ENCODE measurements at regions not wholly inside any gene's neighbourhood (a gene's known extent, or its start where the extent isn't known, plus 50 kb on each side); places are given as distances from the start of the nearest gene placed in this dataset.

DNA sequence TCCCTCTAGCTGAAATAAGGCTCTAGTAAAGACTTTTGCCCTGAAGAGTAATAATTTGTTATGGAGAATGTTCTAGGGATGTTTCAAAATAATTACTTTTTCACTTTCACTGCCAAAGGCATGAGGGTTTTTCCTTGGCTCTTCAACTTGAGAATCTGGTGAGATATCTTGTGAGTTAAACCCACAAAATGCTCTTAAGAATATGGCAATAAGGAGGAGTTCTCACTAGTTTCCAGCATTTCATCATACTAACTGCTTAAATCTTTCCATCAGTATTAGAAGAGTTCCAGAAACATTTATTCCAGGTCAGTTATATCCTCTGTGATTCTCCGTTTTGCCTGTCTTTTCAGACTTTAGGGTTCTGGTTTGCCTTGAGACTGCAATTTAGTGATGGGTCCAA lies 785.6 kb upstream of the GJE1 start:
- TF ChIP-seq, protein P1, sequence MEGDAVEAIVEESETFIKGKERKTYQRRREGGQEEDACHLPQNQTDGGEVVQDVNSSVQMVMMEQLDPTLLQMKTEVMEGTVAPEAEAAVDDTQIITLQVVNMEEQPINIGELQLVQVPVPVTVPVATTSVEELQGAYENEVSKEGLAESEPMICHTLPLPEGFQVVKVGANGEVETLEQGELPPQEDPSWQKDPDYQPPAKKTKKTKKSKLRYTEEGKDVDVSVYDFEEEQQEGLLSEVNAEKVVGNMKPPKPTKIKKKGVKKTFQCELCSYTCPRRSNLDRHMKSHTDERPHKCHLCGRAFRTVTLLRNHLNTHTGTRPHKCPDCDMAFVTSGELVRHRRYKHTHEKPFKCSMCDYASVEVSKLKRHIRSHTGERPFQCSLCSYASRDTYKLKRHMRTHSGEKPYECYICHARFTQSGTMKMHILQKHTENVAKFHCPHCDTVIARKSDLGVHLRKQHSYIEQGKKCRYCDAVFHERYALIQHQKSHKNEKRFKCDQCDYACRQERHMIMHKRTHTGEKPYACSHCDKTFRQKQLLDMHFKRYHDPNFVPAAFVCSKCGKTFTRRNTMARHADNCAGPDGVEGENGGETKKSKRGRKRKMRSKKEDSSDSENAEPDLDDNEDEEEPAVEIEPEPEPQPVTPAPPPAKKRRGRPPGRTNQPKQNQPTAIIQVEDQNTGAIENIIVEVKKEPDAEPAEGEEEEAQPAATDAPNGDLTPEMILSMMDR (IDR thresholded peaks at IDR 0.05 in 4 of 5, conservative IDR thresholded peaks at IDR 0.05 in 1 of 5): no peak
- no peak for TF ChIP-seq POLR2A (IDR thresholded peaks at IDR 0.05)
